SK-N-SH (cell line): ENCODE measurements at regions not wholly inside any gene's neighbourhood (a gene's known extent, or its start where the extent isn't known, plus 50 kb on each side); places are given as distances from the start of the nearest gene placed in this dataset.

Experiments
- MXI1 ChIP-seq: IDR thresholded peaks from 2 replicates; pipeline ENCODE4 v1.6.1; 2012; ENCODE audit warnings: mild to moderate bottlenecking, low read depth, low read length, improper control_type of control experiment
- NFIC ChIP-seq: IDR thresholded peaks from 2 replicates; pipeline ENCODE4 v1.4.0; 2012; ENCODE audit warnings: borderline replicate concordance
- NRF1 ChIP-seq: IDR thresholded peaks from 2 replicates; pipeline ENCODE4 v1.6.1; 2012; ENCODE audit warnings: low read depth, mild to moderate bottlenecking, low read length
- TF ChIP-seq, protein P1 (sequence below): fragments of 200-600 bp; sonication (generic); IDR thresholded peaks from 2 replicates; pipeline ENCODE4 v1.6.1; 2017; ENCODE audit warnings: antibody characterized with exemption, mild to moderate bottlenecking, moderate library complexity
- TF ChIP-seq, protein P2 (sequence below): IDR thresholded peaks from 2 replicates; pipeline ENCODE4 v1.4.0; 2012; ENCODE audit warnings: low read depth

DNA sequence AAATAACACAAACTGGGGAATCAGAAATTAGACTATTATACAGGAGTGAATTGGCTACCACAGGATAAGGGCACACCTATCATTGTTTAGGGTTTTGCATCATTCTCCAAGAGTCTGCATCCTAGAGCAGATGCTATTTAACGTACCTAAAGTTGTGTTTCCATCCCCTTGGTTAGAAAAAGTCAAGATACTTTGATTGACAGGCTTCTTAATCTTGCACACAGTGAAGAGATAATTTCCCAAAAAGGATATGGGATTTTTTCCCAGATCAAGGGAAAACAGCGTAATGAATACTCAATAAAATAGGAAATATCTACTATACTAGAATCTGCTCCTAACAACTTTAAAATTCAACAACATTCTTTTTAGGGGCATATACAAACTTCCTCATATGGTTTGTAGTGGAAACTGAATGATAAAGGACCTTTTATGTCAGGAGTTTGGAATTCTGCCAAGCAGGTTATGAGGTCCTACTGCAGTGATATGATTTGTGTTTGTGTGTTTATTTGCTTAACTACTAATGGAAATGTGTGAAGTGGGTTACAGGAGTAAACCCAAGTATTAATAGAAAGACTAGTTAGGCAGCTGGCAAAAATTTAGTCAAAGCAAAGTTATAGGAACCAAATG lies 124.1 kb upstream of the MME start:
- TF ChIP-seq, protein P1, sequence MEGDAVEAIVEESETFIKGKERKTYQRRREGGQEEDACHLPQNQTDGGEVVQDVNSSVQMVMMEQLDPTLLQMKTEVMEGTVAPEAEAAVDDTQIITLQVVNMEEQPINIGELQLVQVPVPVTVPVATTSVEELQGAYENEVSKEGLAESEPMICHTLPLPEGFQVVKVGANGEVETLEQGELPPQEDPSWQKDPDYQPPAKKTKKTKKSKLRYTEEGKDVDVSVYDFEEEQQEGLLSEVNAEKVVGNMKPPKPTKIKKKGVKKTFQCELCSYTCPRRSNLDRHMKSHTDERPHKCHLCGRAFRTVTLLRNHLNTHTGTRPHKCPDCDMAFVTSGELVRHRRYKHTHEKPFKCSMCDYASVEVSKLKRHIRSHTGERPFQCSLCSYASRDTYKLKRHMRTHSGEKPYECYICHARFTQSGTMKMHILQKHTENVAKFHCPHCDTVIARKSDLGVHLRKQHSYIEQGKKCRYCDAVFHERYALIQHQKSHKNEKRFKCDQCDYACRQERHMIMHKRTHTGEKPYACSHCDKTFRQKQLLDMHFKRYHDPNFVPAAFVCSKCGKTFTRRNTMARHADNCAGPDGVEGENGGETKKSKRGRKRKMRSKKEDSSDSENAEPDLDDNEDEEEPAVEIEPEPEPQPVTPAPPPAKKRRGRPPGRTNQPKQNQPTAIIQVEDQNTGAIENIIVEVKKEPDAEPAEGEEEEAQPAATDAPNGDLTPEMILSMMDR, result no peak
- TF ChIP-seq, protein P2, sequence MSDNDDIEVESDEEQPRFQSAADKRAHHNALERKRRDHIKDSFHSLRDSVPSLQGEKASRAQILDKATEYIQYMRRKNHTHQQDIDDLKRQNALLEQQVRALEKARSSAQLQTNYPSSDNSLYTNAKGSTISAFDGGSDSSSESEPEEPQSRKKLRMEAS, result no peak
- TF ChIP-seq MXI1, result no peak
- no peak for TF ChIP-seq NFIC
- TF ChIP-seq NRF1, result no peak
